Keratinocyte (primary cell): ENCODE measurements at regions not wholly inside any gene's neighbourhood (a gene's known extent, or its start where the extent isn't known, plus 50 kb on each side); places are given as distances from the start of the nearest gene placed in this dataset.

Source experiments
- CTCF ChIP-seq, 3 experiments: IDR thresholded peaks in 1 of 3; conservative IDR thresholded peaks in 1 of 3; optimal IDR thresholded peaks in 1 of 3; 2 replicates in 2 of 3; 3 replicates in 1 of 3; pipeline versions ENCODE3 to v1.5.1; 2011; ENCODE audit warnings: low read length in 3 of 3, mild to moderate bottlenecking in 3 of 3, moderate library complexity in 2 of 3, control low read depth in 1 of 3, inconsistent platforms in 1 of 3; ENCODE audit not compliant: insufficient read depth in 2 of 3; ENCODE audit errors: extremely low read depth in 1 of 3
- EZH2 ChIP-seq: IDR thresholded peaks from one replicate; pipeline ENCODE4 v1.6.1; 2012; ENCODE audit warnings: inconsistent platforms, mild to moderate bottlenecking, low read length, moderate library complexity

GRCh38 chr3:88704338-88704737 is 403.1 kb upstream of the EPHA3 start:
- TF ChIP-seq CTCF (optimal IDR thresholded peaks at IDR 0.05 in 1 of 3, IDR thresholded peaks at IDR 0.05 in 1 of 3, conservative IDR thresholded peaks at IDR 0.05 in 1 of 3; ENCODE audit: extremely low read depth in 1 of 3, insufficient read depth in 2 of 3, low read length in 3 of 3) (no peak), EZH2 (no peak)
